ENCODE measurements at regions not wholly inside any gene's neighbourhood (a gene's known extent, or its start where the extent isn't known, plus 50 kb on each side); places are given as distances from the start of the nearest gene placed in this dataset.
"Not testable (repeated sequence)": the region's sequence is repeated elsewhere in the genome, so short reads cannot be mapped to it uniquely, and the experiment has no call there.

- H3K4me3 Mint-ChIP-seq: no peak overlapping the region
- no peak for ATAC-seq (ENCODE audit: low read depth)
Measured at GRCh38 chr21:16124378-16125138, 394.8 kb downstream of the USP25 start.

GRCh38 chr21:16125274-16125673 is 395.5 kb downstream of the USP25 start:
- H3K4me1 Mint-ChIP-seq: no peaks in the 10 kb centered on the region
- H3K36me3 Mint-ChIP-seq: no peaks in the 10 kb centered on the region
- no peak overlapping the region for H3K27ac Mint-ChIP-seq
- no peaks in the 10 kb centered on the region for H3K9me3 Mint-ChIP-seq
- DNase-seq: no peak
- H3K4me3 Mint-ChIP-seq: no peak overlapping the region
- H3K27me3 Mint-ChIP-seq: no peaks in the 10 kb centered on the region
- no peak for ATAC-seq (ENCODE audit: low read depth)
- POLR2A ChIA-PET: no interaction called here

More at GRCh38 chr21:16124378-16125138, 394.8 kb downstream of the USP25 start:
- no peaks in the 10 kb centered on the region for H3K36me3 Mint-ChIP-seq
- H3K9me3 Mint-ChIP-seq: no peaks in the 10 kb centered on the region
- no peak for DNase-seq
- H3K27me3 Mint-ChIP-seq: no peaks in the 10 kb centered on the region
- H3K4me1 Mint-ChIP-seq: no peaks in the 10 kb centered on the region
- POLR2A ChIA-PET: no interaction called here
- no peak overlapping the region for H3K27ac Mint-ChIP-seq

GRCh38 chr21:16132453-16132852 is 402.7 kb downstream of the USP25 start:
- H3K4me1 Mint-ChIP-seq; DNase-seq; H3K27ac Mint-ChIP-seq; H3K36me3 Mint-ChIP-seq; H3K4me3 Mint-ChIP-seq; POLR2A ChIA-PET; ATAC-seq (ENCODE audit: low read depth); H3K27me3 Mint-ChIP-seq: not testable (repeated sequence)
- peaks cover 11% of the 10 kb centered on the region for H3K9me3 Mint-ChIP-seq

- no peaks in the 10 kb centered on the region for H3K27me3 Mint-ChIP-seq
- H3K4me3 Mint-ChIP-seq: no peak overlapping the region
- no peaks in the 10 kb centered on the region for H3K4me1 Mint-ChIP-seq
- H3K9me3 Mint-ChIP-seq: peaks cover 11% of the 10 kb centered on the region
- H3K27ac Mint-ChIP-seq: no peak overlapping the region
- no peak for ATAC-seq (ENCODE audit: low read depth)
- H3K36me3 Mint-ChIP-seq: no peaks in the 10 kb centered on the region
- no peak for DNase-seq
- POLR2A ChIA-PET: no interaction called here
Measured at GRCh38 chr21:16133248-16133647, 403.5 kb downstream of the USP25 start.

- Mint-ChIP-seq H3K36me3 (no peaks in the 10 kb centered on the region), H3K9me3 (peaks cover 11% of the 10 kb centered on the region), H3K4me3 (no peak overlapping the region), H3K4me1 (no peaks in the 10 kb centered on the region), H3K27me3 (no peaks in the 10 kb centered on the region), H3K27ac (no peak overlapping the region)
- POLR2A ChIA-PET: no interaction called here
- ATAC-seq (ENCODE audit: low read depth): no peak
- no peak for DNase-seq
Measured at GRCh38 chr21:16134134-16134533, 404.4 kb downstream of the USP25 start.

GRCh38 chr21:16137106-16137505 is 407.3 kb downstream of the USP25 start:
- H3K9me3 Mint-ChIP-seq: no peaks in the 10 kb centered on the region
- no peaks in the 10 kb centered on the region for H3K4me1 Mint-ChIP-seq
- DNase-seq: no peak
- no peak overlapping the region for H3K27ac Mint-ChIP-seq
- no peaks in the 10 kb centered on the region for H3K27me3 Mint-ChIP-seq
- no peaks in the 10 kb centered on the region for H3K36me3 Mint-ChIP-seq
- POLR2A ChIA-PET: no interaction called here
- no peak for ATAC-seq (ENCODE audit: low read depth)
- H3K4me3 Mint-ChIP-seq: no peak overlapping the region

GRCh38 chr21:16145052-16145451 is 415.3 kb downstream of the USP25 start:
- DNase-seq: no peak
- ATAC-seq (ENCODE audit: low read depth): no peak
- Mint-ChIP-seq H3K4me3 (no peak overlapping the region), H3K4me1 (no peaks in the 10 kb centered on the region), H3K36me3 (no peaks in the 10 kb centered on the region), H3K27ac (no peak overlapping the region), H3K27me3 (no peaks in the 10 kb centered on the region), H3K9me3 (no peaks in the 10 kb centered on the region)
- POLR2A ChIA-PET: no interaction called here

GRCh38 chr21:16145479-16145878 is 415.7 kb downstream of the USP25 start:
- Mint-ChIP-seq H3K9me3 (no peaks in the 10 kb centered on the region), H3K27me3 (no peaks in the 10 kb centered on the region), H3K4me3 (no peak overlapping the region), H3K27ac (no peak overlapping the region), H3K4me1 (no peaks in the 10 kb centered on the region), H3K36me3 (no peaks in the 10 kb centered on the region)
- DNase-seq: no peak
- POLR2A ChIA-PET: no interaction called here
- no peak for ATAC-seq (ENCODE audit: low read depth)

- H3K36me3 Mint-ChIP-seq: no peaks in the 10 kb centered on the region
- H3K27me3 Mint-ChIP-seq: no peaks in the 10 kb centered on the region
- no peak overlapping the region for H3K4me3 Mint-ChIP-seq
- ATAC-seq (ENCODE audit: low read depth) (no peak), DNase-seq (no peak)
- POLR2A ChIA-PET: no interaction called here
- H3K4me1 Mint-ChIP-seq: no peaks in the 10 kb centered on the region
- no peaks in the 10 kb centered on the region for H3K9me3 Mint-ChIP-seq
- no peak overlapping the region for H3K27ac Mint-ChIP-seq
Measured at GRCh38 chr21:16154321-16154720, 424.5 kb downstream of the USP25 start.

- Mint-ChIP-seq H3K36me3 (no peaks in the 10 kb centered on the region), H3K9me3 (no peaks in the 10 kb centered on the region), H3K27me3 (no peaks in the 10 kb centered on the region), H3K27ac (no peak overlapping the region), H3K4me1 (no peaks in the 10 kb centered on the region), H3K4me3 (no peak overlapping the region)
- no peak for ATAC-seq (ENCODE audit: low read depth)
- no peak for DNase-seq
- POLR2A ChIA-PET: no interaction called here
Measured at GRCh38 chr21:16154951-16155635, 425.3 kb downstream of the USP25 start.

GRCh38 chr21:16156841-16157489 is 427.2 kb downstream of the USP25 start:
- Mint-ChIP-seq H3K27me3 (no peaks in the 10 kb centered on the region), H3K27ac (no peak overlapping the region), H3K4me1 (no peaks in the 10 kb centered on the region), H3K4me3 (no peak overlapping the region), H3K36me3 (no peaks in the 10 kb centered on the region), H3K9me3 (no peaks in the 10 kb centered on the region)
- POLR2A ChIA-PET: no interaction called here
- DNase-seq (no peak), ATAC-seq (ENCODE audit: low read depth) (no peak)

GRCh38 chr21:16159213-16159970 is 429.6 kb downstream of the USP25 start:
- H3K27ac Mint-ChIP-seq: no peak overlapping the region
- no peaks in the 10 kb centered on the region for H3K9me3 Mint-ChIP-seq
- DNase-seq (no peak), ATAC-seq (ENCODE audit: low read depth) (no peak)
- POLR2A ChIA-PET: no interaction called here
- H3K36me3 Mint-ChIP-seq: no peaks in the 10 kb centered on the region
- no peaks in the 10 kb centered on the region for H3K27me3 Mint-ChIP-seq
- H3K4me1 Mint-ChIP-seq: no peaks in the 10 kb centered on the region
- H3K4me3 Mint-ChIP-seq: no peak overlapping the region

- ATAC-seq (ENCODE audit: low read depth) (no peak), DNase-seq (no peak)
- H3K27me3 Mint-ChIP-seq: no peaks in the 10 kb centered on the region
- H3K4me1 Mint-ChIP-seq: no peaks in the 10 kb centered on the region
- H3K9me3 Mint-ChIP-seq: no peaks in the 10 kb centered on the region
- no peaks in the 10 kb centered on the region for H3K36me3 Mint-ChIP-seq
- POLR2A ChIA-PET: no interaction called here
- H3K27ac Mint-ChIP-seq: no peak overlapping the region
- H3K4me3 Mint-ChIP-seq: no peak overlapping the region
Measured at GRCh38 chr21:16159971-16160350, 430.2 kb downstream of the USP25 start.
